ENCODE measurements at regions not wholly inside any gene's neighbourhood (a gene's known extent, or its start where the extent isn't known, plus 50 kb on each side); places are given as distances from the start of the nearest gene placed in this dataset.

DNA sequence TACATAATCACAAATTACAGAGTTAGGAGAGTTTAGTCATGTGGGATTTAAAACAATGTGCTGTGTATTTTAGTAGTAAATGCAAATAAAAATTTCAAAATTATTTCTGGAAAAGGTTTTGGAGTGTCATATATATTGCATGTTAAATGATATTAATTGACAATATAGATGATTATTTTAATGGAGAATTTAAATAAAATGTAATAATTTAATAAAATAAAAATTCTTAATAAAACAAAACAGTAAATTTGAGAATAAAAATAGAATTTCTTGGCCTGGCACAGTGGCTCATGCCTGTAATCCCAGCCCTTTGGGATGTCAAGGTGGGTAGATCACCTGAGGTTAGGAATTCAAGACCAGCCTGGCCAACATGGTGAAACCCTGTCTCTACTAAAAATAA lies 1442.8 kb upstream of the ALCAM start:
- no peak for ATAC-seq
- peak overlapping the region in 1 of 2 donors; percentile 3 for H3K4me3 ChIP-seq
- no peak for DNase-seq
- H3K4me1 ChIP-seq, result no peaks in the 10 kb centered on the region
- no peaks in the 10 kb centered on the region for H3K9me3 ChIP-seq
- intact Hi-C loops (cut with DNase I), result no loop called here
- H3K27ac ChIP-seq, result no peak overlapping the region
- no peaks in the 10 kb centered on the region for H3K27me3 ChIP-seq
- H3K36me3 ChIP-seq (replicated peaks in 1 of 2; ENCODE audit: insufficient read depth in 1 of 2, low read depth in 2 of 2), result no peaks in the 10 kb centered on the region
- no peak for TF ChIP-seq CTCF (IDR thresholded peaks at IDR 0.05)
- TF ChIP-seq POLR2A (IDR thresholded peaks at IDR 0.05), result no peak

DNA sequence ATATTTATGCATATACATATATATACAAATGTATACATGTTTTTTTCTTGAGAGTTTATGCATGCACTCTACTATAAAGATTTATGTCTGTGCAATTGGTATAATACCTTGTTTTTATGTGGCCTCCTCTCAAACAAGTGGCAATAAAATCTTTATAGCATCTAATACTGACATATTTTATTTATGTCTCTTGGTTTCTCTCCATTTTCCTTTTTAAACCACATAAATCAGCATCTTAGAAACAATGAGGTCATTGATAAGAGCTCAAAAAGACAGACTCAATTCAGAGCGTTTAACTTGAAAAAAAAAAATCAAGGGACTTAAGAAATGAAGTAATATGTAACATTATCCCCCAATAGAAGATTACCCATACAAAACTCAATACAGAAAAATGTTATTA lies 1442.2 kb upstream of the ALCAM start:
- no peak for ATAC-seq
- no peaks in the 10 kb centered on the region for H3K27me3 ChIP-seq
- TF ChIP-seq POLR2A (IDR thresholded peaks at IDR 0.05), result no peak
- no peak for TF ChIP-seq CTCF (IDR thresholded peaks at IDR 0.05)
- no peak overlapping the region for H3K27ac ChIP-seq
- 48 to 52% methylated on average over 1 of the region's 1 CpG for WGBS, 2 donors
- no peaks in the 10 kb centered on the region for H3K4me1 ChIP-seq
- no peaks in the 10 kb centered on the region for H3K9me3 ChIP-seq
- H3K36me3 ChIP-seq (replicated peaks in 1 of 2; ENCODE audit: insufficient read depth in 1 of 2, low read depth in 2 of 2), result no peaks in the 10 kb centered on the region
- H3K4me3 ChIP-seq, result no peak overlapping the region
- DNase-seq, result no peak
- intact Hi-C loops (cut with DNase I), result no loop called here

GRCh38 chr3:103926936-103927335 lies 1439.8 kb upstream of the ALCAM start:
- 91 to 93% methylated on average over 12 of the region's 12 CpGs for WGBS, 2 donors
- no peak for DNase-seq

GRCh38 chr3:103927896-103928295 lies 1438.8 kb upstream of the ALCAM start:
- no peaks in the 10 kb centered on the region for H3K36me3 ChIP-seq (replicated peaks in 1 of 2; ENCODE audit: insufficient read depth in 1 of 2, low read depth in 2 of 2)
- no peaks in the 10 kb centered on the region for H3K4me1 ChIP-seq
- no peaks in the 10 kb centered on the region for H3K9me3 ChIP-seq
- H3K4me3 ChIP-seq, result no peak overlapping the region
- intact Hi-C loops (cut with DNase I), result no loop called here
- ATAC-seq (no peak), DNase-seq (no peak)
- no peaks in the 10 kb centered on the region for H3K27me3 ChIP-seq
- 71 to 86% methylated on average over 1 of the region's 1 CpG for WGBS, 2 donors
- no peak overlapping the region for H3K27ac ChIP-seq
- no peak for TF ChIP-seq CTCF (IDR thresholded peaks at IDR 0.05)
- no peak for TF ChIP-seq POLR2A (IDR thresholded peaks at IDR 0.05)

More at GRCh38 chr3:103926936-103927335, 1439.8 kb upstream of the ALCAM start:
- no peak for TF ChIP-seq CTCF (IDR thresholded peaks at IDR 0.05)
- TF ChIP-seq POLR2A (IDR thresholded peaks at IDR 0.05), result no peak
- intact Hi-C loops (cut with DNase I), result no loop called here
- no peak for ATAC-seq
- Histone ChIP-seq H3K4me1 (no peaks in the 10 kb centered on the region), H3K27me3 (no peaks in the 10 kb centered on the region), H3K36me3 (replicated peaks in 1 of 2; ENCODE audit: insufficient read depth in 1 of 2, low read depth in 2 of 2) (no peaks in the 10 kb centered on the region), H3K27ac (no peak overlapping the region), H3K4me3 (no peak overlapping the region), H3K9me3 (no peaks in the 10 kb centered on the region)

DNA sequence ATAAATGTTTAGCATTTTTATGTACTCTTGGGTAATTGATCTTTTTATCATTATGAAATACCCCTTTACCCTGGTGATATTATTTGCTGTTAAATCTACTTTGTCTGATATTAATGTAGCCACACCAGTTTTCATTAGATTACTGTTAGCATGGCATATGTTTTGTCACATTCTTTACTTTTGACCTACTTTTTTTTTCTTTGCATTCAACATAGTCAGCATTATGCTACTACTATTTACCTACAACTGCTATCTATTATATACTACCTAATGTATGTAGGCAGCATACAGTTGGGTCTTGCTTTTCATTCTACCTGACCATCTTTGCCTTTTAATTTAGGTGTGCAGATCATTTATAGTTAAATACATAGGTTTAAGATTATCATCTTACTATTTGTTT lies 1429.6 kb upstream of the ALCAM start:
- TF ChIP-seq CTCF (IDR thresholded peaks at IDR 0.05) (no peak), POLR2A (IDR thresholded peaks at IDR 0.05) (no peak)
- Histone ChIP-seq H3K36me3 (replicated peaks in 1 of 2; ENCODE audit: insufficient read depth in 1 of 2, low read depth in 2 of 2) (no peaks in the 10 kb centered on the region), H3K4me3 (no peak overlapping the region), H3K27ac (no peak overlapping the region), H3K9me3 (no peaks in the 10 kb centered on the region), H3K4me1 (no peaks in the 10 kb centered on the region), H3K27me3 (no peaks in the 10 kb centered on the region)
- DNase-seq (no peak), ATAC-seq (no peak)
- intact Hi-C loops (cut with DNase I), result no loop called here

Measured in body of pancreas (tissue), 4 donors.